Activated CD8-positive, alpha-beta memory T cell treated with anti-CD3 and anti-CD28 coated beads, Interleukin-2, amount 50 U/mL, for 48 hours (primary cell): ENCODE measurements at regions not wholly inside any gene's neighbourhood (a gene's known extent, or its start where the extent isn't known, plus 50 kb on each side); places are given as distances from the start of the nearest gene placed in this dataset.
"Not testable (repeated sequence)": the region's sequence is repeated elsewhere in the genome, so short reads cannot be mapped to it uniquely, and the experiment has no call there.

ENCODE experiments used
- DNase-seq: peaks from one replicate; pipeline ENCODE4 v3.0.0-alpha.2; 2020

DNA sequence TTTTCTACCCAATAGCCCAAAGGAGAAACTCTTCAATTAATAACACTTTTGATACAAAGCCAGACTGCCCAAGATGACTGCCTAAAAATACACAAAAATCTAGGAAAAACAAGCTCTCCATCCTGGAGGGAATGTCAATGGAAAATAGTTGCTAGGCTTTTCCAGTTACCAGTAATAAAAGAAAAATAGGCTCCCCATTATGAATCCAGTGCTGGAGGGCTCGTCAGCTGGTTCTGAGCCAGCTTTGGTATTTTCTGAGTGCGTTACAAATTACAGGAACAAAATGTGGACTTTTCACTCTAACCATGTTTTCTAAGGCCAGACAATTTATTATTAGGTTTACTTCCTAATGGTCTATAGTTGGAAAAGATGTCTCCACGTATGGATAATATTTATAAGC is 414.5 kb downstream of the ACTL7B start:
- DNase-seq: no peak

DNA sequence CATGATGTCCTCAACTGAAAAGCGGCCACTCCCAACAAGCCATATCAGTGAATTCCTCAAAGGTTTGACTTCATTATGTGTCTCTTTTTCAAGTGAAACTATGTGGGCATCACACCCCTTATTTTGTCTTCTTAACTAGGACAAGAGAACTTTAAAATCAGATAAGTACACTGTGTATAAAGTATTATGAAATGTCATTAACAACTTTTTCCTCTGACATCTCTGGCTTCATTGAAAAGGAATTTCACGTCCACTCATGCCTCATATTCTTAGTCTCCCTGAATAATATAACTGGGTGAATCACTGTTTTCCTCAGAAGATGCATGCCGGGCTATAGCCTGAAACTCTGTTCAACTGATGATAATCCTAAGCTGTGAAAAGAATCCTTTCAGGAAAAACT is 415.8 kb downstream of the ACTL7B start:
- no peak for DNase-seq

DNA sequence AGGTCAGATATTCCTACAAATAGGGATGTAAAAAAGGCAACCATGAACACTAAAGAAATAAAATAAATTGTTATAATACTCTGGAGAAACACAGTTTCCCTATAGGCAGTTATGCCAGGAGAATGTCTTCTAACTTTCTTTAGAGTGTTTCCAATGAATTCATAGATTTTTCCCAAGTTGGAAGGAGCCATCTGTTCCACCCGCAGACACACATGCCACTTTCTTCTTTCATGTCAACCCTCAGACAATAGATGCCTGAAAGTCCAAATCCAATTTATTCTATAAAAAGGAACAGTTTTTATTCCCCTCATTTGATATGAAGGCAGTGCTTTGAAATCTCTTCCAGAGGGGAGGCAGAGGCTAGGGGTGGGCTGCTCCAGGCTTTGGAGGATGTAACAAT is 418.1 kb downstream of the ACTL7B start:
- DNase-seq: no peak

DNA sequence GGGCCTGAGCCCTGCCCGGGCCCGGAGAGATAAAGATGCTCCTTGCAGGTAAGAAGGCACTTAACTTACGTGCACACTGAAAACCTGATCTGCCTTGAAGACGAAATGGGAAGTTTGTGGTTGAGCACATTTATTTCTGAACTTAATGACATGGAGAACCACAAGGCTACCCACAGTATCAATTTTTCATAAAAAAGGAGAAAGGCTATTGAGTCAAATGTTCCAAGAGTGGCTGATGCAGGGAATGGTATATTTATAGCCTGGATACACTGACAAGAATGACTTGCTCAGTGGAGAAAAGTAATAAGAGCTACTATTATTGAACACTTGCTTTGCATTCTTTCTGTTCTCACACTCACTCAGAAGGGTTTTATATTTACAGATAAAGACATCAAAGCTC is 419.3 kb downstream of the ACTL7B start:
- DNase-seq: no peak

DNA sequence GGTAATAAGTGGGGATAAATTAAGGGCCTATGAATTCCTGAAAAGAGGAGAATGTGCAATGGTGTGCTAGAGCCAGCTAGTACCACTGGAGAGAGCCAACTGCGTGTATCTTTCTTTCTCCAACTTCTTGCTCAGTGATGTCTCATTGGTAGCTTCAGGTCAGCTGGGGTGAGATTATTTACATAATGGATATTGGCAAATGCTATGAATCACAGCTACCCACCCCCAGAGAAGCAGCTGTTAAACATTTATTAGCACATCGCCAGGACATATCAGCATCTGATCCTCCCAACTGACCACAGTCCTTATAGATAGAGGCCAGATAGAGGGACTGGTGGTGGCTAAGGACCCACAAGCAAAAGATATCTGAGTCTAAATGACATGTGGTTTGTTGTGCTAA is 421.3 kb downstream of the ACTL7B start:
- no peak for DNase-seq

DNA sequence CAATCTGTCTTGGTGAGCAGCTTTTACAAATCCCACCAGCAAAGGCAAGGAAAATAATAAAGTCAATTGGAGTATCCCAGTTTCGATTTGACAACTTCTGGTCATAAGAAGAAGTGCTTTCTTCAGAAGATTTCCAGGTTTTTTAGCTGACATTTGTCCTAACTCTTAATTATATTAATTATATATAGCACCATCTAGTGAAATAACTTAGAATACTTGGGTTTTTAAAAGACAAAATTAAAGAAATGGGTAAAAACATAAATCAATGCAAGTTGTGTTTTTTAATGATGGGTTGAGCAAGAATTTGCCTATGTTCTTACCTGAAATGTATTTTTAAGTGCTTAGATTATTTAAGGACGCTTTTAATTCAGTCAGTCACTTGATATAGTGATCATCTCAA is 421.8 kb downstream of the ACTL7B start:
- no peak for DNase-seq

DNA sequence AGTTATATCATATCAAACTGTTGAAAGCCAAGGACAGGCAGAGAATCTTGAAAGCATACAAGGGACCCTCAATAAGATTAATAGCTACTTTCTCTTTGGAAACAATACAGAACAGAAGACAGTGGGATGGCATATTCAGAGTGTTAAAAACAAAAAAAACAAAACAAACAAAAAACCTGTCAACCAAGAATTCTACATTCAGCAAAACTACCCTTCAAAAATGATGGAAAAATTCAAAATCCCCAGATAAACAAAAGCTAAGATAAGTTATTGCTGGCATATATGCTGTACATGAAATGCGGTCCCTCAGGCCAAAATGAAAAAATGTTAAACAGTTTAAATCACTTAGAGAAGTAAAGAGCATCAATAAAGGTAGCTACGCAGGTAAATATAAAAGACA is 425.1 kb downstream of the ACTL7B start:
- DNase-seq: no peak

DNA sequence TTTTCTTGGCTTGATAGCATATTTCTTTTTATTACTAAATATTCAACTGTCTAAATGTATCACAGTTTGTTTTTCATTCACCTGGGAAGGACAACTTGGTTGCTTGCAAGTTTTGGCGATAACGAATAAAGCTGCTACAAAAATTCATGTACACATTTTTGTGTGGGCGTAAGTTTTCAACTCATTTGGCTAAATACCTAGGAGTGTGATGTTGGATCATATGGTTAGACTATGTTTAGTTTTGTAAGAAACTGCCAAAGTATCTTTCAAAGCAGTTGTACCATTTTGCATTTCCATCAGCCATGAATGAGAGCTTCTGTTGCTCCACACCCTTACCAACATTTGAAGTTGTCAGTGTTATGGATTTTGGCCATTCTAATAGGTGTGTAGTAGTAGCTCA is 428.0 kb downstream of the ACTL7B start:
- no peak for DNase-seq

DNA sequence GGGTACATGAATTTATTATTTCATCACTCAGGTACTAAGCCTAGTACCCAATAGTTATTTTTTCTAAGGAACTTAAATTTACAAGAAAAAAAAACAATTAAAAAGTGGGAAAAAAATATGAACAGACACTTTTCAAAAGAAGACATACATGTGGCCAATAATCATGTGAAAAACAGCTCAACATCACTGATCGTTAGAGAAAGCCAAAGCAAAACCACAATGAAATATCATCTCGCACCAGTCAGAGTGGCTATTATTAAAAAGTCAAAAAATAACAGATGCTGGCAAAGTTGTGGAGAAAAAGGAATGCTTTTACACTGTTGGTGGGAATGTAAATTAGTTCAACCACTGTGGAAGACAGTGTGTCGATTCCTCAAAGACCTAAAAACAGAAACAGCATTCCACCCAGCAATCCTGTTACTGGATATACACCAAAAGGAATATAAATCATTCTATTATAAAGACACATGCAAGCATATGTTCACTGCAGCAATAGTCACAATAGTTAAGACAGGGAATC is 429.3 kb downstream of the ACTL7B start:
- not testable (repeated sequence) for DNase-seq

DNA sequence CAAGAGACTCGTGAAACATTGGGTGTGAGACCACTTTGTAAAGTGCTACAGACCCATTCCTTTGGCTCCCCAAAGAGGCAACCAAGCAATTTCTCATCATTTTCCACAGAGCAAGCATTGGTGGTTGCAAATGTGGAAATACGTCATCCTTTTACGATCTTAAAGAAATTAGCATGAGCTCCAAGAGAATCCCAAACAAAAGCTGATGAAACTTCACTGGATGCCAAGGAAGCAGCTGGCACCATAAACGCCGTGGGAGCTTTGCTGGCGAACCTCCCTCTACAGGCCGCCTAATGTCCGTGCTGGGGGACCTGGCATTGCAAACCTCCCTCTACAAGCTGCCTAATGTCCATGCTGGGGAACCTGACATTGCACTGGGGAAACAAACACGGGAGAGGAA is 432.4 kb downstream of the ACTL7B start:
- no peak for DNase-seq

DNA sequence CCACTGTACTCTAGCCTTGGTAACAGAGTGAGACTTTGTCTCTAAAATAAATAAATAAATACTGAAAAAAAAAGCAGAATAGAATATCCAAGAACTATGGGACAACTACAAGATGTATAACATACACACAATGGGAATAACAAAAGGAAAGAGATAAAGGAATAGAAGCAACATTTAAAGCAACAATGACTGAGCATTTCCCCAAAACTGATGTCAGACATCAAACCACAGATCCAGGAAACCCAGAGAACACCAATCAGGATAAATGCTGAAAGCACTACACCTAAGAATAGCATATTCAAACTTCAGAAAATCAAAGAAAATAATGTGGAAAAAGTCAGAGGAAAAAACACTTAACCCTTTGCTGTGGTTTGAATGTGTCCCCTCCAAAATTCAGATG is 436.4 kb downstream of the ACTL7B start:
- DNase-seq: no peak

DNA sequence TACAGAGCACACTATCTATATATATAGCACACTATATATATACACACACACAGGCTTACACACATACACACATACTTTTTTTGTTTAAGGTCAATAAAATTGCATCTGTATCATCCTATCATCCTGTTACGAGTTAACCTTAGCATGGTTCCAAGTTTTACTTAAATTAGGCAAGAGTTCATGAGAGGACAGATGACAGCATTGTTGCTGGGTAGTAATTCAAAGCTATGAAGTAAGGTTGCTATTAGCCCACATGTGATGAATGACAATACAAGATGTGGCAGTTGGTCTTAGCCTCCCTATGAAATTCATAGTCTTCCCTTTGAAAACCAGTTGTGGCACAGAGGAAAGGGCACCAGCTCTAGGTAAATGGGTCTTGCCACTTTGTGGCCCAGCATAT is 438.1 kb downstream of the ACTL7B start:
- DNase-seq: no peak

DNA sequence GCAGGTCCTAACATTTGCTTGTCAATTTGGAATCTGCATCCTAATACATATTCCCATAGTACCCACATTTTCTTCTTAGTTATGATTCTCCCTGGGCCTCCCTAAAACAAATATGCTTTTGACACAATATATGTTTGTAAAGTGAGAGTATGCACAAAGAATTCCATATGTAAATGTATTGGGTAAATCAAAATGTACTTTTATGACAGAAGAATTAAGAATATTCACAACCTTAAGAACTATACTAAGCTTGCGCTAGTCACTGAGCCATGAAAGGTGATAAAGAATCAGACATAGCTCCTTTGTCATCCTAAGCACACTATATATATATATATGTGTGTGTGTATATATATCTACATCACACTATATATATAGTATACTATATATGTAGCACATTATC is 438.5 kb downstream of the ACTL7B start:
- no peak for DNase-seq

DNA sequence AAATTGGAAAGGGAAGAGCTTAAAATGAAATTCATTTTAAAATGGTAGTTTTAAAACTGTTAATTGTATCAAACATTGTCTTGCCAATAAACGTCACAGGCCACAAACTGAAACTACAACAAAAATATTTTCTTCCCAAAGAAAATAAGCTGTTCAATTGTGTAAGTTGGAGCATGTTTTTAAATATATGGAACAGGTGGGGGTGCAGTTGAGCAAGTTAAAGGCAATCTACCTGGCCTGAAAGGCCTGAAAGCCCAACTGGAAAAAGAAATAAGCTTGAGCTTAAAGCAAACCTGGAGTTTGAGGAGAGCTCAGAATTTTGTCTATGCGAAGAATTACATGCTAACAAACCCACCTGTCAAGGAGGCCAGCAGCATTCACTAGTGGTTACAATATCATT is 439.5 kb downstream of the ACTL7B start:
- no peak for DNase-seq

DNA sequence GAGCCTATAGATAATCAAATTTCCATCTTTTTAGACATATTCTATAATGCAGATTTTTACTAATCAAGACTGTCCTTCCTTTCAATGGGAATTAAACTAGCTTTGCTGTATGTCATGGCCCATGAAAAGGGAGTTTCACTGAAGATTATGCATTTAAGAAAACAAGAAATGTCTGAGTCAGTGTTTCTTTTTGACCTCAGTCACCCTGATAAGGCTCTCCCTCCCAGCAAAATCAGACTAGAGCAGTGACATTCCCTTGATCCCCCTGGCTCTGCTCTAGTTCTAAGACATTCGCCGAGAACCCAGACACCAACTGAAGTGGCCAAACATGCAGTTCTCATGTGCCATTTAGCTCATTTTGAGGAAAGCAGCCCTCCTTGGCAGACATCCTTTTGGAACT is 442.0 kb downstream of the ACTL7B start:
- no peak for DNase-seq

DNA sequence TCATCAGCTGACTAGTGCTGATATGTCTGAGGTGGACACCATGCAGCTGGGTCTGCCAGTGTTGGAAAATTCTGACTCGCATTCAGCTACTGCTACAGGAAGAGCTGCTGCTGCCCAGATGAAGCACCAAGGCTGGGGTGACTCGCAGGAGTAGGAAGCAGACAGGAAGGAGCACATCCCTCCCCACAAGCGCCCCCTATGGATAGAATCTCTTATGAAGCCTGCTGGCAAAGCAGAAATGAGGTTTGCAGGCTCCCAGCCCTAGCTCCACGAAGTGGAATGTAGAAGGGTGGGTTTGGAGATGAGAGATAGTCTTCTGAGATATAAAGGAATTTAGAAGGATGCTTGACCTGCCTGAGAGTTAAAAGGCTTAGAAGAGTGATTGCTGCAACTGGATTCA is 443.0 kb downstream of the ACTL7B start:
- no peak for DNase-seq

DNA sequence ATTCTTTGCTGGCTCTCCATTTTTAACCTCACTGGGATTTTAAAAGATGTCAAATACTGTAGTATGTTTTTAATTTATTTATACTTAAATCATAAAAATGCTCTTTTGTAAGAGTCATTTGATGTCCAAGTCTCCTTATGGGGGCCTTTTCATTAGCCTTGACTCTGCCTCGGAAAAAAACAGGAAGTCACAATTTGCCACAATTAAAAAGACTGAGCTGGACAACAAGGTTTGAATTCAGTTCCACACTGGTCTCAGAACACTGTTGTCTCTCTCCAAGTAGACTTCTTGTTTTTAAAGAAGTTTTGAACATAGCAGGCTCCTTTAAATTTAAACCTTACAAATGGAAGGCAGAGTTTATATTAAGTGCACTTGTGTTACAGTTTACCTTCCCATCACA is 444.2 kb downstream of the ACTL7B start:
- DNase-seq: no peak

DNA sequence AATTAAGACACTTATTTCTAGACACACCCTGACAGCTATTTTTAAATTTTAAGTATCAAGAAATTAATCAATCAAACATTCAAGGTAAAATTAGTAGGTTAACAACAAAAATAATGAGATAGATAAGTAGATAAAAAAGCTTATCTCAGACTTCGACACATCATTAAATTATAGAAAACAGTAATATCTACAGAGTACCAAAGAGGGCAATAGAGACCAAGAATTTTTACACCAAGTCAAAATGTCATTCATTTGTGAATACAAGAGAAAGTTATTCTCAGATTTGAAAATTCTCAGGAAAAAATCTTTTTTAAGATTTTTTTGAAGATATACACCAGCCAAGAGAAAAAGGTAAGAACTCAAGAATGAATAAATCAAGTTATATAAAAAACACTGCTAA is 445.6 kb downstream of the ACTL7B start:
- DNase-seq: no peak

DNA sequence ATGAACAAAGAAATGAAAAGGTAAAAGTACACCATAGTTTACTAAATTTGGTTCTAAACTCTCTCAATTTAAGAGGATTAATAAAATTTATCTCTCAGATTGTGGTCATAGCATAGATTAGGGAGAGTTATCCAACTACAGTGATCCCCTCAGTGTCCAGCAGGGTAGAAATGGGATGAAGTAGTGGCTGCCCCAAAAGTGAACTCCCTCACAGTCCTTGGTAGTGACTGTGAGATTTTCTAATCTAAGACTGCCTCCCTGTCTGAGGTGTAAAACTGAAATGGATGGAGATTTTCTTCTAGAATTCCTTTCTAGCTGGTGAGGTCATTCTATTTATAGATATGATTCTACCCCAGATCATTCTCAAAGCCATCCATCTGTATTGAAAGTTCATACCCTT is 455.5 kb downstream of the ACTL7B start:
- DNase-seq: no peak

DNA sequence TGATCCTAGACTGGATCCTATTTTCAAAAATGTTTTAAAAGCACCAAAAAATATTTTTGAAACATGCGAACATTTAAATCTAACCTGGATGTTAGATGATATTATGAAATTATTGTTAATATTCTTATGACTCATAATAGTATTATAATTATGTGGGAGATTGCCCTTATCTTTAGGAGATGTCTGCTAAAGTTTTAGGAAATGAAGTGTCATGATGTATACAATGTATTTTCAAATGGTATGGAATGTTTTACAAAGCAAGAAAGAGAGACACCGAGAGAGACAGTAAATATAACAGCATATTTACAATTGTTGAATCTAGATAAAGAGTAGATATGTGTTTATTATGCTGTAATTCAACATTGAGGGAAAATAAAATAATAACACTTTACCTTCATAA is 455.9 kb downstream of the ACTL7B start:
- no peak for DNase-seq

DNA sequence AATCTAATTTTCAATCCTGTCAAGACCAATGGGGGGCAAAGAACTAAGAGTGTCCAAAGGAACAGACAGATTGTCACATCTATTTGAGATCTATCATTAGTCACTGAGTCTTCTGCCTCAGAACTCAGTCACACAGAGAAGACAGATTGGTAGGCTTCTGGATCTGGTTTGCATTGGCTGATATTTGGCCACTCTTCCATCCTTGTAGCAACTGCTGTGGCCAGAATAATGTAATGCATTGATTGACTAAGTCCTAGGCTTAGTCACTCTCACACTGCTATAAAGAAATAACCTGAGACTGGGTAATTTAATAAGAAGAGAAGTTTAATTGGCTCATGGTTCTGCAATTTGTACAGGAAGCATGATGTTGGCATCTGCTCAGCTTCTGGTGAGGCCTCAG is 458.5 kb downstream of the ACTL7B start:
- no peak for DNase-seq

DNA sequence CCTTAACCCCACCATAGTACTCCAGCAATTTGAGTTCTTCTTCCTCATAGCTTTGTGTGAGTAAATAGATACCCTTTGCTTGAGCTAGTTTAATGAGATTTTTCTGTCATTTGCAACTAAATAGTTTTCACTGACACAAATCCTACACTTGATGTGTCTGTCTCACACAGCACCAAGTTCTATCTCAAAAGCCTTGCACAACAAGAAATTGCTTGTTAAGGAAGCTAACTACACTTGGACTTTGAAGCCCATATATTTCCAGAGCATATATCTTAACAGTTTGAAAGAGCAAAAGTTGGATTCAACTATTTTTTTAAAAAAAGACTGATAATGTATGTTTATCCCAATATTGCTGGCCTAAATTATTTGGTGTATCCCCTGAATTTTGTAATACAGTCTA is 459.2 kb downstream of the ACTL7B start:
- DNase-seq: no peak

DNA sequence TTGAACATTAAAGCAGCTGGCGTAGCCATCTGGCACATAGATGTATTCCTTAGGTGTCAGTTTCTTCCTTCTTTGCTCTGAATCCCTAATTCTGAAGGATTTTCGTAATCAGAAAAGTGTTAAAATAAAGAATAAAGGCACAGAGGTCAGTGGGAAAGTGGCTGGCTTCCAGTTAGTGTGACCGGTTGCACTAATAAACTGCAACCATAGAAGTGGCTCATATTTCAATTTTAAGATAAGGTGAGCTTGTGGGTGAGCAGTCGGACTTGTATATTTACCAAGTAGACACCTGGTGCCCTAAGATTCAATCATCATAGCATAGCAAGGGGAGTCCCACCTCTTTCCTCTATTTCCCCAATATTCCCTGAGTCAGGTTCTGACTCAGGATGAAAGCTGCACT is 459.6 kb downstream of the ACTL7B start:
- DNase-seq: no peak

DNA sequence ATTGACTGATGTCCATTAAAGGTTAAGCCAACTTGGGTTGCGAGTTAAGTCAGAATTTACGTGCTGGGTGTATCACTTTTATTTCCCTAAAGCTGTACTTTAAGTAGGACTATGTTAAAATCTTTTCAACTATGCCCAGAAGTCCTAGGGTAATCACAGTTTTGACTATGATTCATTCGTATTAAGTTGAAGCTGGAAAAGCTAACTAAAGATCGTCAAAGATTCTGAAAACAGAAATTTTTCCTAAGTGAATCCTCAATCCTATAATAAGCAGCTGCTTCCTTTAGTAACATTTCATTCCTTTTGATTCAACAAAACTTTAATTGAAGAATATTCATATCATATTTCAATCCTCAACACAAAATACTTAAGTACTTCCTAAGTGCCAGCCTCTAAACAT is 460.4 kb downstream of the ACTL7B start:
- DNase-seq: no peak

DNA sequence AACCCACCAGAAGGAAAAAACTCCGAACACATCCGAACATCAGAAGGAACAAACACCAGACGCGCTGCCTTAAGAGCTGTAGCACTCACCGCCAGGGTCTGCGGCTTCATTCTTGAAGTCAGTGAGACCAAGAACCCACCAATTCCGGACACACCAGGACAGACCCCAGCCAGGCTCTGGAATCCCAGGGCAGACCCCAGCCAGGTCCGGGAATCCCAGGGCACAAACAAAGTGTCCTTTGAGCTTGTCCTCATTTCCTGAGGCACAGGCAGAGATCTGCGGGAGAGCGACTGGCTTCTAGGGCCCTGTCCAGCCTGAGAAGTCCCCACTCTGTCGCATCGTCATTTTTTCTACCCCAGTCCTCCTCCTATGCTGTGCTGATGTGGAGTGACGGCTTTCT is 461.1 kb downstream of the ACTL7B start:
- DNase-seq: no peak

DNA sequence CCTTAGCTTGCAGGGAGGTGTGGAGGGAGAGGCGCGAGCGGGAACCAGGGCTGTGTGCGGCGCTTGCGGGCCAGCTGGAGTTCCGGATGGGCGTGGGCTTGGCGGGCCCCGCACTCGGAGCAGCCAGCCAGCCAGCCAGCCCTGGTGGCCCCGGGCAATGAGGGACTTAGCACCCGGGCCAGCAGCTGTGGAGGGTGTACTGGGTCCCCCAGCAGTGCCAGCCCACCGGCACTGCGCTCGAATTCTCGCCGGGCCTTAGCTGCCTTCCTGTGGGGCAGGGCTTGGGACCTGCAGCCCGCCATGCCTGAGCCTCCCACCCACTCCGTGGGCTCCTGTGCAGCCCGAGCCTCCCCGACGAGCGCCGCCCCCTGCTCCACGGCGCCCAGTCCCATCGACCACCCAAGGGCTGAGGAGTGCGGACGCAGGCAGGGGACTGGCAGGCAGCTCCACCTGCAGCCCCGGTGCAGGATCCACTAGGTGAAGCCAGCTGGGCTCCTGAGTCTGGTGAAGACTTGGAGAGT is 462.2 kb downstream of the ACTL7B start:
- DNase-seq: not testable (repeated sequence)
